SK-N-SH (cell line): ENCODE measurements at regions not wholly inside any gene's neighbourhood (a gene's known extent, or its start where the extent isn't known, plus 50 kb on each side); places are given as distances from the start of the nearest gene placed in this dataset.

Source experiments
- CTCF ChIA-PET: fragments of 300-600, 350-600 bp; formaldehyde crosslinking; extraction: SDS; loops from one replicate; lab custom pipeline; 2021; lab: Yijun Ruan, JAX
- POLR2A ChIA-PET: fragments of 350-600 bp; sonication (Branson Sonifier 250); formaldehyde crosslinking; extraction: SDS; loops from one replicate; lab custom pipeline; 2020; ENCODE audit warnings: antibody characterized with exemption, inconsistent platforms; lab: Yijun Ruan, JAX
- DNase-seq: peaks from one replicate; pipeline ENCODE4 v3.0.0; 2012
- H2AFZ ChIP-seq: fragments of 200-600 bp; sonication (generic); 2 replicates; pipeline ENCODE4 v1.8.1; 2016; ENCODE audit warnings: antibody characterized with exemption, mild to moderate bottlenecking, low read depth
- H3F3A ChIP-seq: fragments of 200-600 bp; sonication (generic); replicated peaks from 2 replicates; pipeline ENCODE3; 2016; ENCODE audit warnings: antibody characterized with exemption, mild to moderate bottlenecking; ENCODE audit not compliant: insufficient read depth
- H3K27ac ChIP-seq, 2 experiments: fragments of 200-500 bp in 1 of 2; fragments of 200-600 bp in 1 of 2; sonication (Bioruptor generic) in 1 of 2; sonication (generic), shearing (Covaris generic) in 1 of 2; 2 replicates each; pipeline versions ENCODE4 v1.5.1 to v1.6.1; 2014 to 2016; ENCODE audit warnings: low read depth in 2 of 2, inconsistent platforms in 1 of 2, low read length in 1 of 2, mild to moderate bottlenecking in 1 of 2, mixed read lengths in 1 of 2
- H3K27me3 ChIP-seq: fragments of 200-600 bp; sonication (generic), shearing (Covaris generic); 2 replicates; pipeline ENCODE4 v1.6.1; 2016; ENCODE audit warnings: mixed run types; ENCODE audit not compliant: insufficient read depth
- H3K36me3 ChIP-seq, 2 experiments: fragments of 200-500 bp in 1 of 2; fragments of 200-600 bp in 1 of 2; sonication (Bioruptor generic) in 1 of 2; sonication (generic) in 1 of 2; replicated peaks in 1 of 2; 2 replicates each; pipeline versions ENCODE3 to v1.5.1; 2014 to 2016; ENCODE audit warnings: low read length in 1 of 2, mild to moderate bottlenecking in 1 of 2; ENCODE audit not compliant: insufficient read depth in 2 of 2, control insufficient read depth in 1 of 2
- H3K4me1 ChIP-seq, 2 experiments: fragments of 200-500 bp in 1 of 2; fragments of 200-600 bp in 1 of 2; sonication (Bioruptor generic) in 1 of 2; sonication (generic), shearing (Covaris generic) in 1 of 2; 2 replicates each; pipeline versions ENCODE4 v1.5.1 to v1.6.1; 2014 to 2016; ENCODE audit warnings: low read depth in 1 of 2, low read length in 1 of 2, mixed run types in 1 of 2; ENCODE audit not compliant: insufficient read depth in 2 of 2, control insufficient read depth in 1 of 2
- H3K4me2 ChIP-seq: fragments of 200-600 bp; sonication (generic), shearing (Covaris generic); 2 replicates; pipeline ENCODE4 v1.6.1; 2017; ENCODE audit warnings: mixed run types
- H3K4me3 ChIP-seq, 2 experiments: fragments of 200-500 bp in 1 of 2; fragments of 200-600 bp in 1 of 2; sonication (Bioruptor generic) in 1 of 2; sonication (generic), shearing (Covaris generic) in 1 of 2; 2 replicates each; pipeline versions ENCODE4 v1.5.1 to v1.8.1; 2014 to 2016; ENCODE audit warnings: low read depth in 2 of 2, inconsistent platforms in 1 of 2, low read length in 1 of 2, mild to moderate bottlenecking in 1 of 2, mixed read lengths in 1 of 2, moderate library complexity in 1 of 2
- H3K79me2 ChIP-seq: fragments of 200-600 bp; sonication (generic); 2 replicates; pipeline ENCODE4 v1.8.1; 2017; ENCODE audit warnings: mild to moderate bottlenecking; ENCODE audit not compliant: insufficient read depth
- H3K9ac ChIP-seq: fragments of 200-600 bp; sonication (generic); 2 replicates; pipeline ENCODE4 v1.6.1; 2017; ENCODE audit warnings: mixed run types
- H3K9me2 ChIP-seq: fragments of 200-600 bp; sonication (generic); 2 replicates; pipeline ENCODE4 v1.6.1; 2017; ENCODE audit warnings: mixed run types
- H3K9me3 ChIP-seq: fragments of 200-600 bp; sonication (generic); 2 replicates; pipeline ENCODE4 v1.6.1; 2017; ENCODE audit warnings: mixed run types, mild to moderate bottlenecking, moderate library complexity
- H4K20me1 ChIP-seq: fragments of 200-600 bp; sonication (generic); 2 replicates; pipeline ENCODE4 v1.6.1; 2017; ENCODE audit warnings: mild to moderate bottlenecking, mixed run types; ENCODE audit not compliant: insufficient read depth
- ELF1 ChIP-seq: IDR thresholded peaks from 2 replicates; pipeline ENCODE4 v1.4.0; 2012
- EP300 ChIP-seq, 2 experiments: IDR thresholded peaks; 2 replicates each; pipeline versions ENCODE4 v1.4.0 to v1.6.1; 2012; ENCODE audit warnings: borderline replicate concordance in 1 of 2, low read depth in 1 of 2, low read length in 1 of 2
- FOSL2 ChIP-seq: IDR thresholded peaks from 2 replicates; pipeline ENCODE4 v1.4.0; 2012; ENCODE audit warnings: low read depth, mild to moderate bottlenecking, moderate library complexity, borderline replicate concordance
- GATA2 ChIP-seq: sonication (generic); formaldehyde crosslinking; IDR thresholded peaks from 2 replicates; pipeline ENCODE4 v1.5.0; 2020; ENCODE audit warnings: mild to moderate bottlenecking, missing genetic modification reagents
- JUND ChIP-seq: IDR thresholded peaks from 2 replicates; pipeline ENCODE4 v1.4.0; 2012
- MAX ChIP-seq: IDR thresholded peaks from 2 replicates; pipeline ENCODE4 v1.4.0; 2012; ENCODE audit warnings: low read depth
- MXI1 ChIP-seq: IDR thresholded peaks from 2 replicates; pipeline ENCODE4 v1.6.1; 2012; ENCODE audit warnings: mild to moderate bottlenecking, low read depth, low read length, improper control_type of control experiment
- POLR2AphosphoS5 ChIP-seq: IDR thresholded peaks from 2 replicates; pipeline ENCODE4 v1.6.1; 2012; ENCODE audit warnings: low read depth, low read length
- RAD21 ChIP-seq: IDR thresholded peaks from 2 replicates; pipeline ENCODE4 v1.6.1; 2012; ENCODE audit warnings: mild to moderate bottlenecking, low read length
- RCOR1 ChIP-seq: fragments of 150-350 bp; IDR thresholded peaks from 2 replicates; pipeline ENCODE4 v1.6.1; 2017; ENCODE audit warnings: antibody characterized with exemption, low read length
- SIN3A ChIP-seq: IDR thresholded peaks from 2 replicates; pipeline ENCODE4 v1.6.1; 2012; ENCODE audit warnings: low read depth, mild to moderate bottlenecking, low read length, moderate library complexity, borderline replicate concordance
- TCF12 ChIP-seq: IDR thresholded peaks from 2 replicates; pipeline ENCODE4 v1.4.0; 2012
- TEAD4 ChIP-seq: IDR thresholded peaks from 2 replicates; pipeline ENCODE4 v1.4.0; 2012; ENCODE audit warnings: mild to moderate bottlenecking, borderline replicate concordance; ENCODE audit not compliant: insufficient read depth
- USF2 ChIP-seq: fragments of 150-350 bp; IDR thresholded peaks from 2 replicates; pipeline ENCODE4 v1.6.1; 2017; ENCODE audit warnings: antibody characterized with exemption, low read length, low read depth, borderline replicate concordance
- YY1 ChIP-seq: IDR thresholded peaks from 2 replicates; pipeline ENCODE4 v1.4.0; 2012; ENCODE audit warnings: low read depth, mild to moderate bottlenecking
- ZBTB33 ChIP-seq: IDR thresholded peaks from 2 replicates; pipeline ENCODE4 v1.4.0; 2012; ENCODE audit warnings: low read depth, borderline replicate concordance
- WGBS: methylation state at CpG from one replicate; pipeline ENCODE4 v1.1.6; 2017; ENCODE audit warnings: low lambda C conversion rate; 5-methylcytosine and 5-hydroxymethylcytosine counted together

GRCh38 chr15:46039703-46040102 lies 404.9 kb downstream of the SQOR start (continued):
- TF ChIP-seq MAX (no peak), GATA2 (no peak)
- TF ChIP-seq, all 33 proteins: peak for 0

GRCh38 chr15:46041905-46042304 lies 407.1 kb downstream of the SQOR start:
- no peak for DNase-seq

More at GRCh38 chr15:46041905-46042304, 407.1 kb downstream of the SQOR start:
- no peaks in the 10 kb centered on the region for H3K9me2 ChIP-seq
- no peaks in the 10 kb centered on the region for H3K4me1 ChIP-seq
- WGBS = 18% methylated on average over 5 of the region's 5 CpGs
- POLR2A ChIA-PET = no interaction called here
- no peak overlapping the region for H3K27ac ChIP-seq
- H3F3A ChIP-seq = no peaks in the 10 kb centered on the region
- no peak overlapping the region for H3K4me2 ChIP-seq
- no peak for TF ChIP-seq TCF12
- TF ChIP-seq ELF1 = no peak
- TF ChIP-seq MXI1 = no peak
- no peak for TF ChIP-seq FOSL2
- no peak for TF ChIP-seq POLR2AphosphoS5
- no peak for TF ChIP-seq YY1
- no peak for TF ChIP-seq USF2
- TF ChIP-seq RCOR1 = no peak
- no peak for TF ChIP-seq MAX
- no peak for TF ChIP-seq TEAD4
- TF ChIP-seq SIN3A = no peak
- no peak for TF ChIP-seq GATA2
- no peak for TF ChIP-seq ZBTB33
- no peak for TF ChIP-seq JUND
- TF ChIP-seq RAD21 = no peak
- TF ChIP-seq EP300 (IDR thresholded peaks at IDR 0.05; ENCODE audit: borderline replicate concordance in 1 of 2, low read depth in 1 of 2, low read length in 1 of 2) = no peak
- H3K27me3 ChIP-seq = no peaks in the 10 kb centered on the region
- no peak overlapping the region for H2AFZ ChIP-seq
- CTCF ChIA-PET = no interaction called here
- H3K4me3 ChIP-seq = no peak overlapping the region
- no peaks in the 10 kb centered on the region for H3K79me2 ChIP-seq
- no peaks in the 10 kb centered on the region for H3K9me3 ChIP-seq
- H3K9ac ChIP-seq = no peak overlapping the region
- H4K20me1 ChIP-seq = no peaks in the 10 kb centered on the region
- no peaks in the 10 kb centered on the region for H3K36me3 ChIP-seq
